ENCODE measurements at regions not wholly inside any gene's neighbourhood (a gene's known extent, or its start where the extent isn't known, plus 50 kb on each side); places are given as distances from the start of the nearest gene placed in this dataset.

DNA sequence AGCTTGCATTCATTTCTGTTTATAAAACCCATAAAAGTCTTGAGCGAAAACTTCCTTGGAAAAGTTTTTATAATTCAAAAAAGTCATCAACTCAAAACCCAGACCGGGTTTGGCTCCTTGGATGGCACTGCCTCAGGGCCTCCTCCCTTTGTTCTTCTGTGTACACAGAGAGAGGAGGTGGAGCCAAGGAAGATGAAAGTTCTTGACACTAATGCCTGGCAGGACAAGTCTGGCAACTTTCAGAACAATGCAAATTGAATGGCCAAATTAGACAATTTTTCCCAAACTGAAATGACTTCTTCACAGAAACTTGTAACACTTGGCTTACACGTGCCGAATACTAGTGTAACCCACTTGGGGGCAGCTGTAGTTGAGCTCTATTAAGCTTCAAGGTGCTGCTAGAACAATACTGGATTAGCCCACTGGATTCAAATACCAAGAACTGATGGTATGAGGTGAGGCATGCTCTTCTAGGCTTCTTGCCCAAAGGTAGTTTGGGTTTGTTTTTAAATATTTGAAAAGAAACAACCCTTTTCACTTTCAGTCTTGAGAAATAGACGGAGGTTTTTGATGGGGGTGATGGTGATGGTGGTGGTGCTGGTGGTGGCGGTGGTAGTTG, 86.6 kb upstream of the FRMD6 start:
- no peak overlapping the region for H3K4me3 ChIP-seq (ENCODE audit: low read depth, low read length)
- TF ChIP-seq, protein P1, sequence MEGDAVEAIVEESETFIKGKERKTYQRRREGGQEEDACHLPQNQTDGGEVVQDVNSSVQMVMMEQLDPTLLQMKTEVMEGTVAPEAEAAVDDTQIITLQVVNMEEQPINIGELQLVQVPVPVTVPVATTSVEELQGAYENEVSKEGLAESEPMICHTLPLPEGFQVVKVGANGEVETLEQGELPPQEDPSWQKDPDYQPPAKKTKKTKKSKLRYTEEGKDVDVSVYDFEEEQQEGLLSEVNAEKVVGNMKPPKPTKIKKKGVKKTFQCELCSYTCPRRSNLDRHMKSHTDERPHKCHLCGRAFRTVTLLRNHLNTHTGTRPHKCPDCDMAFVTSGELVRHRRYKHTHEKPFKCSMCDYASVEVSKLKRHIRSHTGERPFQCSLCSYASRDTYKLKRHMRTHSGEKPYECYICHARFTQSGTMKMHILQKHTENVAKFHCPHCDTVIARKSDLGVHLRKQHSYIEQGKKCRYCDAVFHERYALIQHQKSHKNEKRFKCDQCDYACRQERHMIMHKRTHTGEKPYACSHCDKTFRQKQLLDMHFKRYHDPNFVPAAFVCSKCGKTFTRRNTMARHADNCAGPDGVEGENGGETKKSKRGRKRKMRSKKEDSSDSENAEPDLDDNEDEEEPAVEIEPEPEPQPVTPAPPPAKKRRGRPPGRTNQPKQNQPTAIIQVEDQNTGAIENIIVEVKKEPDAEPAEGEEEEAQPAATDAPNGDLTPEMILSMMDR (IDR thresholded peaks at IDR 0.05; ENCODE audit: insufficient read depth, low read depth, low read length): no peak
- DNase-seq (ENCODE audit: low read depth): no peak

DNA sequence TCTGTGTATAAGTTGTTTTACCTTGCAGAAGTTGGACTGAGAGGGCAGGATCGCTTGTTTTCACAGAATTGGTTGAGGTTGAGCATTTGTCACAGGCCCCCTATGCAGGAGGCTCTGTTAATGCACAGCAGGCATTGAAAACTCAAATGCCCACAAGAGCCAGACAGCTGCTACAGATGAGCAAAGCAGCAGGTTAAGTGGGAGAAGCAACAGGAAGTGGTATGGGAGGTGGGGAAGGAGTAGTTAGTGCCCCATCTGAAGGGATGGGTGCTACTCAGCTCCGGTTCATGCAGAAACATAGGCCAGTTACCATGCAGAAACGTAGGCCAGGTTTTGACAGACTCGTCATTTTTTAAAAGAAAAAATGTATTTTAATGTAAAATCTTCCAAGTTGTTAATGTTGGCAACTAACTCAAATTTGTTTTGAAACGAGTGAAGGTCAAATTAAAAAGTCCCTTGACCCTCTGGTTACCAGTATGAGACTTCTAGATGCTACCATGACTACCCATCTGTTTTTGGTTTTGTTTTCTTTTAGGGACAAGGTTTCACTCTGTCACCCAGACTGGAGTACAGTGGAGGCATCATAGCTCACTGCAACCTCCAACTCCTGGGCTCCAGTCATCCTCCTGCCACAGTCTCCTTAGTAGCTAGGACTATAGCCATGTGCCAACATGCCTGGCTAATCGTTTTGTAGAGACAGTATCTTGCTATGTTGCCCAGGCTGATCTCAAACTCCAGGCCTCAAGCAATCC, 84.7 kb upstream of the FRMD6 start:
- TF ChIP-seq, protein P1 (IDR thresholded peaks at IDR 0.05; ENCODE audit: insufficient read depth, low read depth, low read length): no peak
- no peak overlapping the region for H3K4me3 ChIP-seq (ENCODE audit: low read depth, low read length)
- no peak for DNase-seq (ENCODE audit: low read depth)

DNA sequence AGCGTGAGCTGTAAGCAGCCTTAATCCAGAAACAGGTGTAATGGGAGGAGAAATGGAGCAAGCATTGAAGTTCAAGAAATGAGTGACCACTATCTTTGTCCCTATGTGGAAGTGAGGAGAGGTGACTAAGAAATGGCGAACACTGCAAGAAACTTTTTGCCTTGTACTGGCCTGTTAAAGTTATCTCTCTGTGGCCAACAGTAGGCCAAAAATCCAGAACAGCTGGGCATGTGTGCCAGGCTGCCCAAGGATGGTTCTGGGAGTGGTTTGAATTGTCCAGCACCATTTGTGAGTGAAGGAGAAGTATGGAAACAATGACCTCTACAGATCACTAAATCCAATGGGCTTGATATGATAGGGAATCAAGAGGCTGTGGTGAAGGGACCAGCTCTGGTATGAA, 83.3 kb upstream of the FRMD6 start:
- H3K4me3 ChIP-seq (ENCODE audit: low read depth, low read length): no peak overlapping the region
- TF ChIP-seq, protein P1 (IDR thresholded peaks at IDR 0.05; ENCODE audit: insufficient read depth, low read depth, low read length): no peak
- DNase-seq (ENCODE audit: low read depth): no peak

DNA sequence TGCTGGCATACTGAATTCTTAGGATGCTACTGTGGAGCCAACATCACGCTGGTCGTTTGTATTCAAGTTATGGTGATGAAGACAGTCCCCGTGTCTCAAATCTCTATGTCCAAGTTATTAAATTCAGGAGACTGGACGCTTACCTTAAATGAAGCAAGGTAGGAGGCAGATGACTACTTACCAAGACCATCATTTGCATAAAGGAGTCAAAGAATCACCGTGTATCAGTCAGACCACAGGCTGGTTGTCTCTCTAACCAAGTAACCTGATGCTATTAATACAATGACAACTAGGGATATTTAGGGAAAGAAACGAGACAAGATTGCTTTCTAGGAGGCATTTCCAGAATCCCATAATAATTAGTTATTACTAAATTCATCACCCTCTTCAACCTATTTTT, 78.1 kb upstream of the FRMD6 start:
- TF ChIP-seq, protein P1 (IDR thresholded peaks at IDR 0.05; ENCODE audit: insufficient read depth, low read depth, low read length): no peak
- no peak overlapping the region for H3K4me3 ChIP-seq (ENCODE audit: low read depth, low read length)
- DNase-seq (ENCODE audit: low read depth): no peak

DNA sequence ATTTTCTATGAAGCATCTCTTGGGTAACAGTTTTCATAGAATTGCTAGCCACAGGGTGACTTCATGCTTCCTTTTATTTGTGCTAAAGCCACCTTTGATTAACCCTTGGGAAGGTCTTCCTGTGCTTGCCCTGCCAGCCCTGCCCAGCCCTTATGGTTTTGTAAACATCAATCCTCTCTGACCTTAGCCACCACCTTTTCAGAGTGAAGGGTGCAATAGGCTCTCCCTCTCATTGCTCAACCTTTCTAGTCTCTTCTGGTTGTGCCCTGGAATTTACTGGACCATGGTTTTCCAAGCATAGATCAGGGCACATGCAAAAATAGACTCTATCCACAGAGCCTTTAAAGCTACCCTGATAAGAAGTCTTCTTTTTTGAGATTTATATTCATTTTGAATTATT, 77.7 kb upstream of the FRMD6 start:
- TF ChIP-seq, protein P1 (IDR thresholded peaks at IDR 0.05; ENCODE audit: insufficient read depth, low read depth, low read length): no peak
- no peak overlapping the region for H3K4me3 ChIP-seq (ENCODE audit: low read depth, low read length)

DNA sequence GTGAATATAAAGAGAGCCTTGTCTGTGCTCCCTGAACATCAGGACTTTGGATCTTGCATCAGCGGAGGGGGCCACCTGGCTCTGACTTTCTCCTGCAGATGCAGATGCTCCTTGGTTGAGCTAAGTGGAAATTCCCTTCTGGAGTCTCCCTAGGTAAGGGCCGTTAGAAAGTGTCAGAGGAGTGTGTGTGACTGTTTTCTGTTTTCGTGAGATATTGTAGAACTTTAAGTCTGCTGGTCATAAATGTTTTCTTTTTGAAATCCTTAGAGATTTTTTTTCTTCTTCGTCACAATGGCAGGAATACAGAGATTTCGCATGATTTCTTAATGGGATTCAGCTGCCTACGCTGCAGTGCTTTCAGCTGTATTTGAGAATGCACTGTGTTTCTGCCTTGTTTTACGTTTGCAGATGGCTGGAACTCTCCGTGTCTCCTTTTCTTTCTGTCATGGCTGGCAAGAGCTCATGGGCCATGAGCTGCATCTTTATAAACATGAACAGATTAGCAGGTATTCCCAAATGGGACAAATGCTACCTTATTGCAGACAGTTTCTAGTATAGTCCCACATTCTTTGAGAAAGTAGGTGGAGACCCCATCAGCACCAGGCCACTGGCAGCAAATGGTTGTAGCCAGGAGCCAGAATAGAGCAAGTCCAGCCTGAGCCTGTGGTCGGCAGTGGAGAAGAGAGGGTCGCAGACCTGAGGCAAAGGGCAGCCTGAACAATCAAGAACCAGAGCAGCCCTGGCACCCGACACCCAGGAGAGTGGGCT, 76.2 kb upstream of the FRMD6 start:
- no peak overlapping the region for H3K4me3 ChIP-seq (ENCODE audit: low read depth, low read length)
- TF ChIP-seq, protein P1 (IDR thresholded peaks at IDR 0.05; ENCODE audit: insufficient read depth, low read depth, low read length): no peak
- DNase-seq (ENCODE audit: low read depth): no peak

More for the DNA sequence above, 77.7 kb upstream of the FRMD6 start:
- DNase-seq (ENCODE audit: low read depth): no peak
